CD1c-positive myeloid dendritic cell (primary cell): ENCODE measurements at regions not wholly inside any gene's neighbourhood (a gene's known extent, or its start where the extent isn't known, plus 50 kb on each side); places are given as distances from the start of the nearest gene placed in this dataset.

Experiments
- DNase-seq: peaks from one replicate; pipeline ENCODE4 v3.0.0-alpha.2; 2016; ENCODE audit errors: extremely low spot score

- DNase-seq: no peak
Observed at GRCh38 chr2:198809976-198810375, 647.8 kb downstream of the SATB2 start.

DNA sequence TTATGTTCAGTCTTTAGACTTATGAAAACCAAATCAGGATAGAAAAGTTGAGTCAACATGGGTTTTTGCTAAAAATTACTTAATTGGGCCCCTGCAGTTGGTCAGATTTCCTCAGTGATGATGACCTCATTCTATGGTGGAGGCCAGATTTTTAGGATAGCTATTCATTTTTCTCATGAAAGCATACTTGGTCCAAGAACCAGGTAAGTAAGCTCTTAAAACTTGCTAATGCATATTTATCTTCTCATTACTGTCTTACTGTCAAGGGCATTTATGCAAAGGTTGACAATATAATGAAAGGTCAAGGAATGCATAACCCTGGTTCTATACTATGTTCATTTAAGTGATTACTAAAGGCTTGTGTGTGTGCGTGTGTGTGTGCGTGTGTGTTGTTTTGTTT is 650.6 kb downstream of the SATB2 start:
- no peak for DNase-seq

DNA sequence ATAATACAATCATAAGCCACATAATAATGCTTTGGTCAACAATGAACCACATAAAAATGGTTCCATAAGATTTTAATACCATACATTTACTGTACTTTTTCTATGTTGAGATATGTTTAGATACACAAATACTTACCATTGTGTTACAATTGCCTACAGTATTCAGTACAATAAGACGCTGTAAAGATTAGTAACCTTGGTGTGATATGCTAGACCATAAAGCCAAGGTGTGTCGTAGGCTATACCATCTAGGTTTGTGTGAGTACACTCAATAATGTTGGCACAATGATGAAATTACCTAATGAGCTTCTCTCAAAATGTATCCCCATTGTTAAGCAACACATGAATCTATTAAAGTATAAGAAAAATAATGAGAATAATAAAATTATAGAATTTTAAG is 662.3 kb downstream of the SATB2 start:
- DNase-seq: no peak

DNA sequence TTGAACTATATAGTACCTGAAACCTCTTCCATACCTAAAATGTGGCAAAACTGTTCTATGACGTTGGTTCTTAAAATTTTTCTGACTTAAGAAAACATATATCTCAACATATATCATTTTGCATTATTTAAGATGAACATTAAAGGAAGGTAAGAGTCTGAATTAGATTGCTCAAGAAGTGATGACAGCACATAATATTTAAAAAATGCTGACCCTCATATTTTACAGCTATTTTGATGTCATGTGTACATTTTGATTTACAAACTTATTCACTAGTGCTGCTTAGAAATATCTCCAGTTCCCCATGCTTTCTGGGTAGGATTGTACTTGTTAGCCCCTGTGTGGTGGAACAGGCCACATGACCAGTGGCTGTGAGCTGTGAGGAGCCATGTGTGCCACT is 666.1 kb downstream of the SATB2 start:
- no peak for DNase-seq

DNA sequence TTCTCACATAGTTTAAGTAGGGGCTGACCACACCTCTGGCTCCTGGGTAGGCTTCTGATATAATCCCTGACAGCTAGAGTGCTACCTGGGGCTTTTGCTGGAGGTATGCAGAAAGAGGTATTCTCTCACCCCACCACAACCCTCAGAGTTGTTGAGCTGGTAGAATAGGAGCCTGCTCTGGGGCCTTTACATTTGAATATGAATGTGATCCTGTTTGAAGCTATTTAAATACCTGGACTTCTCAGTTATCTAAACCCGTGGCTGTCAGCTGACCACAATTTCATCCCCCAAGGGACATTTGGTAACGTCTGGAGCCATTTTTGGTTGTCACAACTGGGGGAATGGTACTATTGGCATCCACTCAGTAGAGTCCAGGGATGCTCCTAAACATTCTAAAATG is 669.1 kb downstream of the SATB2 start:
- no peak for DNase-seq

DNA sequence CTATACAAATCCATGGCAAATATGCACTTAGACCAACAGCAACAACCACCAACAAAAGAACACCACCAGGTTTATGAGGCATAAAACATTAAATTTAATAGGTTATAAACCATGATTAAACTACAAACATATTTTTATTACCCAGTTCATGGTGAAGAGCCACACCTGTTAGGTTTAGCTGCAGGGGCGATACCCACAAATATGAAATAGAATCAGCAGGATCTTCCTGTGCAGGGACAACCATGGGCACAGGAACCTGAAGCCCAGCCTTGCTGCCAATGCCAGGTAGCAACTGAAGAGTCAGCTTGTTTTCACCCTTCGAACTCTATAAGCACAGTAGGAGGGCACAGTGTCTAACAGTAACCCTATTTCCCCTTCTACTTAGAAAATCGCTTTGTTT is 675.0 kb downstream of the SATB2 start:
- no peak for DNase-seq

GRCh38 chr2:198776616-198777406 is 680.9 kb downstream of the SATB2 start:
- no peak for DNase-seq

DNA sequence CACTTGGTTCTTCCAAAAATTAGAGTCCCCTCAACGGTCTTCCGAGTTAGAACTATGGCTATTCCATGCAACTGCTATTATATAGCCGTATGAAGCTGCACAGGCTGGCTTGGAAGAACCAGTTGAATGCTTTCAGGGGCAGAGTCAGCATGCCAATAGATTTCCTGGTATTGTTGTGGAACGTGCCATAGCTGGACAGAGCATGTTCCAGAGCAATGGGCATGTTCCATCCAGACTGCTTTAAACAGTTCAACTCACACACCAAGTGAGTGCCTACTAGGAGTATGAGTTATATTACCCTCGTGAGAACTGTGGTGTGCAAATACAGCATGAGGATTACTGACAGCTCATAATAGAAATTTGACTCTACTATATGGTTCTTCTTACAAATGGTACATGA is 682.0 kb downstream of the SATB2 start:
- no peak for DNase-seq

GRCh38 chr2:198774576-198774975 is 683.2 kb downstream of the SATB2 start:
- no peak for DNase-seq

- DNase-seq: no peak
Observed at GRCh38 chr2:198767694-198768093, 690.0 kb downstream of the SATB2 start.

- DNase-seq: no peak
Observed at GRCh38 chr2:198763793-198764192, 693.9 kb downstream of the SATB2 start.

GRCh38 chr2:198762441-198762840 is 695.3 kb downstream of the SATB2 start:
- no peak for DNase-seq

- no peak for DNase-seq
Observed at GRCh38 chr2:198757069-198757468, 700.7 kb downstream of the SATB2 start.

DNA sequence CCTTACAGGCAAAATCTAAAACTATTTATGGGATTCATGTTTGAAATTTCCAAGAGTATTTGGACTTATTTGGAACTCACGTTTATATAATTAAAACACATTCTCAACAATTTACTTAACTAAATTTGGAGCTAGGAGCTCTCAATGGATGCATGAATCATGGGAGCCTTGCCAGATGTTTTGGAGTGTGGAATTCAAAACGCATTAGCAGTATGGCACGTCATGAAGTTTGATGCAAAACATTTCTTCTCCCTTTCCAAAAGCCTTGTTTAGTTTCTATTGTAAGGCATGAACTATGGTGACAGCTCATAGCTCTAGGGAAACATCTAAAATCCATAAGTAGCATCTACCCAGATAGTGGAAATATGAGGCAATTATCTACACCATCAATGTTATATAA is 701.6 kb downstream of the SATB2 start:
- no peak for DNase-seq

- DNase-seq: no peak
Observed at GRCh38 chr2:198753101-198753500, 704.6 kb downstream of the SATB2 start.

DNA sequence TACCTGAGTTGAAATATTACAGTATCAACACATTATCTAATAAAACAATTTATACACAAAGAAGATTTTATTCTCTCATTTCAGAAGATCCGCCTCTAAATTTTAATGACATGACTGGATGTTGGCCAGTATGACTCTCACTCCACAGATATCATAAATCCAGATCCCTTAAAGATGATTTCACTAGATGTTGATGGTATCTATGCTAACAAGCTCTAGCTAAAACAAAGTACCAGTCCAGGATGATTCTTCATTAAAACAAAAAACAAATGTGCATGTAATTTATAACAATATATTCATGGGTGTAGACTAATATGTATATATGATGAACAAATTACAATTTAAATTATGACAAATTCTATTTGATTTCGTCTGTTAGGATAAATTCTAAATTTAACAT is 708.4 kb downstream of the SATB2 start:
- DNase-seq: no peak

DNA sequence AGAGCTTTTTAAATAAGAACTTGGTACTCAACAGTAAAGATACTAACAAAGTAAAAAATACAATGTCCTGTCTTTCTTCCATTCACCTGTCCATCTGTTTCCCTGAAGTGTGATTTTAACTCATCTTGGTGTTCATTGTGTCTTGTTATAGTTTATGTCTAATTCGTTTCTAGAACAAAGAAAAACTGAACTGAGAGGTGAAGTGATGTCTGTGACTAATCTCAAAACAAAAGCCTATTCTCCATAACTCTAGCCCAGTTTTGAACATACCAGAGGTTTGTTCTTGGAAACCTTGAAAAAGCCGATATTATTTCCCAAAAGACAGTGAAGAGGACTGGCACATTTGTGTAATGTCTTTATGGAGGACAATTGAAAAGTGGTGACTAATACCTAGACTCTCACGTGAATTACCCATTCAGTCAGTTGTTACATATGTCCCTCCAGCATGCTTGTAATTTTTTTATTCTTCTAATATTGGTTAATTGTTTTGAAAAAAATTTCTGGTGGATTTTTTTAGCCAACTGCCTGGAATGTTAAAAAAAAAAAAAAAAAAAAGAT is 725.8 kb downstream of the SATB2 start:
- no peak for DNase-seq

- no peak for DNase-seq
Observed at GRCh38 chr2:198720266-198720665, 737.5 kb downstream of the SATB2 start.

DNA sequence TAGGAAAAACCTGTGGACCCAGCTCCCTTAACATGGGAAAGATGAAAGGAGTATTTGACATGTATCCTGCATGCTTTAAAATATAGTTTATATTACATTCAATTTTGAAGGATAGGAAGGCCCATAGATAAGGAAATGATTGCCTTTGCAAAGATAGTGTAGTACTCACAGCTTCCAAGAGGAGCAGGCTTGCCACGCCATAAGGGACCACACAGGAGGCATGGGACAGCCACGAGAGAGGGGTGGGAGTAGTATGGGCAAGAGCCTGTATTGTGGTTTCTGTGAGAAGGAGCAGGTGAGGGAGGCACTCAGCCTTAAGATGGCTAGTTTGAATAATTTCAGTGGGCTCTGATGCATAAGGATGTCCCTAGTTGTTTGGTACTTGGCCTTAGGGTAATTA is 740.3 kb downstream of the SATB2 start:
- no peak for DNase-seq

- no peak for DNase-seq
Observed at GRCh38 chr2:198715302-198715835, 742.4 kb downstream of the SATB2 start.

DNA sequence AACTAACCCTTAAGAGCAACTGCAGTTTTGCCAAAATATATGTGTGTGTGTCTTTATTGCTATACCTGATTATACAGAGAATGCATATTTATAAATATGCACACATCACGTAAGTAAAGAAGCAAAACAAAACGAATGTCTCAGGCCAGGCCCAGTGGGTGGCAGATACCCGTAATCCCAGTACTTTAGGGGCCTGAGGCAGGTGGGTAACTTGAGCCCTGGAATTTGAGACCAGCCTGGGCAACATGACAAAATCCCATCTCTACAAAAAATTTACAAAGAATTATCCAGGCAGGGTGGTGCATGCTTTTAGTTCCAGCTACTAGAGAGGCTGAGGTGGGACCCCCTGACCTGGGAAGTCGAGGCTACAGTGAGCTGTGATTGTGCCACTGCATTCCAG is 745.3 kb downstream of the SATB2 start:
- no peak for DNase-seq

GRCh38 chr2:198711484-198711883 is 746.3 kb downstream of the SATB2 start:
- no peak for DNase-seq

DNA sequence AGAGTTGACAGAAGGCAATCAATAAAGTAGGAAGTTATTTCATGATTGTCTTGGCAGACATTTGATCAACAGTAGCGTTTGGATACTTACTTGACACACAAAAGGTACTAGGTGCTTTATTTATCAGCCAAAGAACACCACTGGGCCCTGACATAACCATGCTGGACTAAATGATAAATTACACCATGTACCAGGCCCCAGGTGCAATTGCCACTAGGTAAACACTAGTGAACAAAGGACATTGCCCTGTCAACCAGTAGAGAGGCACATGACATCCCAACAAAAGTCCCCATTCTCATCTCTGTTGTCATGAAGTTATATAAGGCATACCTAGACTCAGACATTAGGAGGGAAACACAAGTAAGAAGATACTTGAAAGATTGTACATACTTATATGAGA is 747.2 kb downstream of the SATB2 start:
- DNase-seq: no peak
